ENCODE measurements at regions not wholly inside any gene's neighbourhood (a gene's known extent, or its start where the extent isn't known, plus 50 kb on each side); places are given as distances from the start of the nearest gene placed in this dataset.

DNA sequence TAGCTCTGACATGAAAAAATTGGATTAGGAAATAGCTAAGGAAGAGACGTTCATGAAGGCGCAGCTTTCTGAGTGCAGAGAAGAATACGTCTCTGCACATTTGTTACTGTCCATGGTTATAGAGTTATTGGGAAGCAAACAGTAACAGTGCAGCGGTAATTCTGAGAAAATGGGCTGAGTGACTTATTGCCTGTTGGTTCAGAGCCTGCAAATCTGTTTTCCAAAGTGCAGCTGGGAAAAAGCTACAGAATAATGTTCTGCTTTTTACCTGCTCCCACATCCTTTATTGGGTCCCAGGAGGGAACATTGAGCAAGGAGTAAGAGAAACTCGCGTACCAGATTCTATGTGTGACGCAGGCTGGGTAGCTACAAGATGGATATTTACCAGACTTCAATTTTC, 160.2 kb downstream of the BTBD3 start:
- no peaks in the 10 kb centered on the region for H3K4me1 ChIP-seq (ENCODE audit: control insufficient read depth, insufficient read depth, low read length)
- H3K9me3 ChIP-seq (ENCODE audit: control insufficient read depth, insufficient read depth, low read depth, low read length) = no peaks in the 10 kb centered on the region
- TF ChIP-seq MYNN (tag by site-specific recombination; IDR thresholded peaks at IDR 0.05; ENCODE audit: borderline replicate concordance) = no peak
- no peak for TF ChIP-seq ZNF473 (tag by site-specific recombination; IDR thresholded peaks at IDR 0.05)
- no peak for TF ChIP-seq ZNF23 (tag by site-specific recombination; IDR thresholded peaks at IDR 0.05; ENCODE audit: borderline replicate concordance)
- TF ChIP-seq PRDM4 (tag by site-specific recombination; IDR thresholded peaks at IDR 0.05) = no peak
- TF ChIP-seq, protein P1, sequence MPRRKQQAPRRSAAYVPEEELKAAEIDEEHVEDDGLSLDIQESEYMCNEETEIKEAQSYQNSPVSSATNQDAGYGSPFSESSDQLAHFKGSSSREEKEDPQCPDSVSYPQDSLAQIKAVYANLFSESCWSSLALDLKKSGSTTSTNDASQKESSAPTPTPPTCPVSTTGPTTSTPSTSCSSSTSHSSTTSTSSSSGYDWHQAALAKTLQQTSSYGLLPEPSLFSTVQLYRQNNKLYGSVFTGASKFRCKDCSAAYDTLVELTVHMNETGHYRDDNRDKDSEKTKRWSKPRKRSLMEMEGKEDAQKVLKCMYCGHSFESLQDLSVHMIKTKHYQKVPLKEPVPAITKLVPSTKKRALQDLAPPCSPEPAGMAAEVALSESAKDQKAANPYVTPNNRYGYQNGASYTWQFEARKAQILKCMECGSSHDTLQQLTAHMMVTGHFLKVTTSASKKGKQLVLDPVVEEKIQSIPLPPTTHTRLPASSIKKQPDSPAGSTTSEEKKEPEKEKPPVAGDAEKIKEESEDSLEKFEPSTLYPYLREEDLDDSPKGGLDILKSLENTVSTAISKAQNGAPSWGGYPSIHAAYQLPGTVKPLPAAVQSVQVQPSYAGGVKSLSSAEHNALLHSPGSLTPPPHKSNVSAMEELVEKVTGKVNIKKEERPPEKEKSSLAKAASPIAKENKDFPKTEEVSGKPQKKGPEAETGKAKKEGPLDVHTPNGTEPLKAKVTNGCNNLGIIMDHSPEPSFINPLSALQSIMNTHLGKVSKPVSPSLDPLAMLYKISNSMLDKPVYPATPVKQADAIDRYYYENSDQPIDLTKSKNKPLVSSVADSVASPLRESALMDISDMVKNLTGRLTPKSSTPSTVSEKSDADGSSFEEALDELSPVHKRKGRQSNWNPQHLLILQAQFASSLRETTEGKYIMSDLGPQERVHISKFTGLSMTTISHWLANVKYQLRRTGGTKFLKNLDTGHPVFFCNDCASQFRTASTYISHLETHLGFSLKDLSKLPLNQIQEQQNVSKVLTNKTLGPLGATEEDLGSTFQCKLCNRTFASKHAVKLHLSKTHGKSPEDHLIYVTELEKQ (tag by site-specific recombination; IDR thresholded peaks at IDR 0.05; ENCODE audit: borderline replicate concordance) = no peak
- no peak for TF ChIP-seq ZNF600 (tag by site-specific recombination; IDR thresholded peaks at IDR 0.05)
- TF ChIP-seq ZNF654 (tag by site-specific recombination; IDR thresholded peaks at IDR 0.05; ENCODE audit: low read depth) = no peak
- ChIA-PET CTCF (no interaction called here), POLR2A (no interaction called here)
- no peak overlapping the region for H3K27ac ChIP-seq (ENCODE audit: extremely low read depth, low read depth, low read length)
- H3K36me3 ChIP-seq (ENCODE audit: control insufficient read depth in 2 of 2, insufficient read depth in 1 of 2, low read length in 2 of 2) = no peaks in the 10 kb centered on the region
- no peak overlapping the region for H3K4me3 ChIP-seq (ENCODE audit: low read depth, low read length)

GRCh38 chr20:12079490-12079889, 161.8 kb downstream of the BTBD3 start:
- H3K4me3 ChIP-seq (ENCODE audit: low read depth, low read length) = no peak overlapping the region
- H3K9me3 ChIP-seq (ENCODE audit: control insufficient read depth, insufficient read depth, low read depth, low read length) = no peaks in the 10 kb centered on the region
- POLR2A ChIA-PET = no interaction called here
- CTCF ChIA-PET = no interaction called here
- H3K4me1 ChIP-seq (ENCODE audit: control insufficient read depth, insufficient read depth, low read length) = no peaks in the 10 kb centered on the region
- no peak overlapping the region for H3K27ac ChIP-seq (ENCODE audit: extremely low read depth, low read depth, low read length)
- no peaks in the 10 kb centered on the region for H3K36me3 ChIP-seq (ENCODE audit: control insufficient read depth in 2 of 2, insufficient read depth in 1 of 2, low read length in 2 of 2)
- TF ChIP-seq, protein P2, sequence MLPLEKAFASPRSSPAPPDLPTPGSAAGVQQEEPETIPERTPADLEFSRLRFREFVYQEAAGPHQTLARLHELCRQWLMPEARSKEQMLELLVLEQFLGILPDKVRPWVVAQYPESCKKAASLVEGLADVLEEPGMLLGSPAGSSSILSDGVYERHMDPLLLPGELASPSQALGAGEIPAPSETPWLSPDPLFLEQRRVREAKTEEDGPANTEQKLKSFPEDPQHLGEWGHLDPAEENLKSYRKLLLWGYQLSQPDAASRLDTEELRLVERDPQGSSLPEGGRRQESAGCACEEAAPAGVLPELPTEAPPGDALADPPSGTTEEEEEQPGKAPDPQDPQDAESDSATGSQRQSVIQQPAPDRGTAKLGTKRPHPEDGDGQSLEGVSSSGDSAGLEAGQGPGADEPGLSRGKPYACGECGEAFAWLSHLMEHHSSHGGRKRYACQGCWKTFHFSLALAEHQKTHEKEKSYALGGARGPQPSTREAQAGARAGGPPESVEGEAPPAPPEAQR (tag by site-specific recombination; IDR thresholded peaks at IDR 0.05) = no peak
- TF ChIP-seq ZSCAN30 (tag by site-specific recombination; IDR thresholded peaks at IDR 0.05) (no peak), ZNF404 (tag by site-specific recombination; IDR thresholded peaks at IDR 0.05) (no peak), ZNF785 (tag by site-specific recombination; IDR thresholded peaks at IDR 0.05) (no peak), ZNF473 (tag by site-specific recombination; IDR thresholded peaks at IDR 0.05) (no peak), ZNF704 (tag by site-specific recombination; IDR thresholded peaks at IDR 0.05) (no peak), ZNF169 (tag by site-specific recombination; IDR thresholded peaks at IDR 0.05) (no peak), MZF1 (tag by site-specific recombination; IDR thresholded peaks at IDR 0.05; ENCODE audit: borderline replicate concordance) (no peak), ZNF114 (tag by site-specific recombination; IDR thresholded peaks at IDR 0.05) (no peak), ZNF146 (tag by site-specific recombination; IDR thresholded peaks at IDR 0.05) (no peak), PRDM4 (tag by site-specific recombination; IDR thresholded peaks at IDR 0.05) (no peak), ZNF571 (tag by site-specific recombination; IDR thresholded peaks at IDR 0.05) (no peak), ZNF610 (tag by site-specific recombination; IDR thresholded peaks at IDR 0.05; ENCODE audit: borderline replicate concordance) (no peak), GLI2 (tag by site-specific recombination; IDR thresholded peaks at IDR 0.05; ENCODE audit: borderline replicate concordance, low read depth) (no peak), ZNF37A (tag by site-specific recombination; IDR thresholded peaks at IDR 0.05) (no peak)
- TF ChIP-seq, protein P3, sequence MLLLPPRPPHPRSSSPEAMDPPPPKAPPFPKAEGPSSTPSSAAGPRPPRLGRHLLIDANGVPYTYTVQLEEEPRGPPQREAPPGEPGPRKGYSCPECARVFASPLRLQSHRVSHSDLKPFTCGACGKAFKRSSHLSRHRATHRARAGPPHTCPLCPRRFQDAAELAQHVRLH (tag by site-specific recombination; IDR thresholded peaks at IDR 0.05) = no peak
- TF ChIP-seq, protein P4, sequence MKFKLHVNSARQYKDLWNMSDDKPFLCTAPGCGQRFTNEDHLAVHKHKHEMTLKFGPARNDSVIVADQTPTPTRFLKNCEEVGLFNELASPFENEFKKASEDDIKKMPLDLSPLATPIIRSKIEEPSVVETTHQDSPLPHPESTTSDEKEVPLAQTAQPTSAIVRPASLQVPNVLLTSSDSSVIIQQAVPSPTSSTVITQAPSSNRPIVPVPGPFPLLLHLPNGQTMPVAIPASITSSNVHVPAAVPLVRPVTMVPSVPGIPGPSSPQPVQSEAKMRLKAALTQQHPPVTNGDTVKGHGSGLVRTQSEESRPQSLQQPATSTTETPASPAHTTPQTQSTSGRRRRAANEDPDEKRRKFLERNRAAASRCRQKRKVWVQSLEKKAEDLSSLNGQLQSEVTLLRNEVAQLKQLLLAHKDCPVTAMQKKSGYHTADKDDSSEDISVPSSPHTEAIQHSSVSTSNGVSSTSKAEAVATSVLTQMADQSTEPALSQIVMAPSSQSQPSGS (tag by site-specific recombination; IDR thresholded peaks at IDR 0.05; ENCODE audit: low read depth) = no peak
